ENCODE measurements at regions not wholly inside any gene's neighbourhood (a gene's known extent, or its start where the extent isn't known, plus 50 kb on each side); places are given as distances from the start of the nearest gene placed in this dataset.

GRCh38 chr1:187442603-187443002, 613.9 kb downstream of the PLA2G4A start:
- Histone ChIP-seq H3K4me3 (ENCODE audit: severe bottlenecking) (no peak overlapping the region), H3K36me3 (ENCODE audit: low read depth) (no peaks in the 10 kb centered on the region), H3K27me3 (ENCODE audit: insufficient read depth, poor library complexity, severe bottlenecking) (no peaks in the 10 kb centered on the region), H3K9me3 (ENCODE audit: severe bottlenecking) (no peaks in the 10 kb centered on the region), H3K27ac (ENCODE audit: poor library complexity, severe bottlenecking) (no peak overlapping the region), H3K4me1 (ENCODE audit: insufficient read depth, poor library complexity, severe bottlenecking) (no peaks in the 10 kb centered on the region)
- DNase-seq (ENCODE audit: low spot score) (no peak), ATAC-seq (ENCODE audit: low read depth) (no peak)
- no peak for TF ChIP-seq CTCF (IDR thresholded peaks at IDR 0.05; ENCODE audit: poor library complexity, severe bottlenecking)

GRCh38 chr1:187443939-187444338, 615.2 kb downstream of the PLA2G4A start:
- TF ChIP-seq CTCF (IDR thresholded peaks at IDR 0.05; ENCODE audit: poor library complexity, severe bottlenecking) = no peak
- H3K9me3 ChIP-seq (ENCODE audit: severe bottlenecking) = no peaks in the 10 kb centered on the region
- DNase-seq (ENCODE audit: low spot score) (no peak), ATAC-seq (ENCODE audit: low read depth) (no peak)
- H3K27me3 ChIP-seq (ENCODE audit: insufficient read depth, poor library complexity, severe bottlenecking) = no peaks in the 10 kb centered on the region
- no peak overlapping the region for H3K27ac ChIP-seq (ENCODE audit: poor library complexity, severe bottlenecking)
- H3K4me3 ChIP-seq (ENCODE audit: severe bottlenecking) = no peak overlapping the region
- no peaks in the 10 kb centered on the region for H3K36me3 ChIP-seq (ENCODE audit: low read depth)
- H3K4me1 ChIP-seq (ENCODE audit: insufficient read depth, poor library complexity, severe bottlenecking) = no peaks in the 10 kb centered on the region

GRCh38 chr1:187445066-187445465, 616.3 kb downstream of the PLA2G4A start:
- Histone ChIP-seq H3K27ac (ENCODE audit: poor library complexity, severe bottlenecking) (no peak overlapping the region), H3K9me3 (ENCODE audit: severe bottlenecking) (no peaks in the 10 kb centered on the region), H3K4me1 (ENCODE audit: insufficient read depth, poor library complexity, severe bottlenecking) (no peaks in the 10 kb centered on the region), H3K4me3 (ENCODE audit: severe bottlenecking) (no peak overlapping the region), H3K27me3 (ENCODE audit: insufficient read depth, poor library complexity, severe bottlenecking) (no peaks in the 10 kb centered on the region), H3K36me3 (ENCODE audit: low read depth) (no peaks in the 10 kb centered on the region)
- DNase-seq (ENCODE audit: low spot score) = no peak
- ATAC-seq (ENCODE audit: low read depth) = no peak
- no peak for TF ChIP-seq CTCF (IDR thresholded peaks at IDR 0.05; ENCODE audit: poor library complexity, severe bottlenecking)

GRCh38 chr1:187451238-187451637, 622.5 kb downstream of the PLA2G4A start:
- no peaks in the 10 kb centered on the region for H3K9me3 ChIP-seq (ENCODE audit: severe bottlenecking)

GRCh38 chr1:187454010-187454409, 625.3 kb downstream of the PLA2G4A start:
- no peak for TF ChIP-seq CTCF (IDR thresholded peaks at IDR 0.05; ENCODE audit: poor library complexity, severe bottlenecking)
- Histone ChIP-seq H3K27me3 (ENCODE audit: insufficient read depth, poor library complexity, severe bottlenecking) (no peaks in the 10 kb centered on the region), H3K27ac (ENCODE audit: poor library complexity, severe bottlenecking) (no peak overlapping the region), H3K9me3 (ENCODE audit: severe bottlenecking) (no peaks in the 10 kb centered on the region), H3K4me3 (ENCODE audit: severe bottlenecking) (no peak overlapping the region), H3K4me1 (ENCODE audit: insufficient read depth, poor library complexity, severe bottlenecking) (no peaks in the 10 kb centered on the region), H3K36me3 (ENCODE audit: low read depth) (no peaks in the 10 kb centered on the region)
- DNase-seq (ENCODE audit: low spot score) (no peak), ATAC-seq (ENCODE audit: low read depth) (no peak)

More at GRCh38 chr1:187451238-187451637, 622.5 kb downstream of the PLA2G4A start:
- TF ChIP-seq CTCF (IDR thresholded peaks at IDR 0.05; ENCODE audit: poor library complexity, severe bottlenecking) = no peak
- H3K27me3 ChIP-seq (ENCODE audit: insufficient read depth, poor library complexity, severe bottlenecking) = no peaks in the 10 kb centered on the region
- H3K27ac ChIP-seq (ENCODE audit: poor library complexity, severe bottlenecking) = no peak overlapping the region
- H3K4me1 ChIP-seq (ENCODE audit: insufficient read depth, poor library complexity, severe bottlenecking) = no peaks in the 10 kb centered on the region
- H3K4me3 ChIP-seq (ENCODE audit: severe bottlenecking) = no peak overlapping the region
- DNase-seq (ENCODE audit: low spot score) (no peak), ATAC-seq (ENCODE audit: low read depth) (no peak)
- H3K36me3 ChIP-seq (ENCODE audit: low read depth) = no peaks in the 10 kb centered on the region
